Astrocyte (in vitro differentiated cells and primary cell): ENCODE measurements at regions not wholly inside any gene's neighbourhood (a gene's known extent, or its start where the extent isn't known, plus 50 kb on each side); places are given as distances from the start of the nearest gene placed in this dataset.
A peak's percentile ranks its signal among the peaks of the same experiment; 100 is the strongest.
"Not testable (repeated sequence)": the region's sequence is repeated elsewhere in the genome, so short reads cannot be mapped to it uniquely, and the experiment has no call there.

Source experiments
- DNase-seq: peaks from one replicate; pipeline ENCODE4 v3.0.0-alpha.2; 2010; ENCODE audit warnings: low read depth
- FAIRE-seq: peaks from 2 replicates; lab custom pipeline; 2011; peaks lifted over from hg19 to GRCh38; lab: Jason Lieb, UNC
- H2AFZ ChIP-seq: 2 replicates; pipeline ENCODE4 v1.6.0; 2012; ENCODE audit warnings: low read depth, low read length, inconsistent platforms
- H3K27ac ChIP-seq: 2 replicates; pipeline ENCODE4 v1.5.1; 2011; ENCODE audit warnings: low read depth, low read length, inconsistent platforms
- H3K27me3 ChIP-seq: 2 replicates; pipeline ENCODE4 v1.6.0; 2011; ENCODE audit warnings: low read length, inconsistent platforms; ENCODE audit not compliant: insufficient read depth
- H3K36me3 ChIP-seq: 2 replicates; pipeline ENCODE4 v1.5.1; 2011; ENCODE audit warnings: low read length, inconsistent platforms; ENCODE audit not compliant: insufficient read depth
- H3K4me1 ChIP-seq: 2 replicates; pipeline ENCODE4 v1.5.1; 2011; ENCODE audit warnings: low read length, inconsistent platforms; ENCODE audit not compliant: insufficient read depth
- H3K4me2 ChIP-seq: 2 replicates; pipeline ENCODE4 v1.6.0; 2012; ENCODE audit warnings: low read length, inconsistent platforms
- H3K4me3 ChIP-seq: 2 replicates; pipeline ENCODE4 v1.5.1; 2011; ENCODE audit warnings: low read depth, mild to moderate bottlenecking, low read length, inconsistent platforms; ENCODE audit not compliant: insufficient read depth
- H3K79me2 ChIP-seq: 2 replicates; pipeline ENCODE4 v1.6.0; 2012; ENCODE audit warnings: mild to moderate bottlenecking, low read length, inconsistent platforms; ENCODE audit not compliant: insufficient read depth
- H3K9ac ChIP-seq: 2 replicates; pipeline ENCODE4 v1.6.0; 2012; ENCODE audit warnings: mild to moderate bottlenecking, low read length, inconsistent platforms
- H3K9me3 ChIP-seq: 2 replicates; pipeline ENCODE4 v1.5.1; 2012; ENCODE audit warnings: low read depth, mild to moderate bottlenecking, low read length, inconsistent platforms; ENCODE audit not compliant: insufficient read depth
- H4K20me1 ChIP-seq: 2 replicates; pipeline ENCODE4 v1.6.0; 2012; ENCODE audit warnings: low read length, inconsistent platforms; ENCODE audit not compliant: insufficient read depth
- H3K27ac Mint-ChIP-seq: one replicate; pipeline ENCODE4 v1.8.0; 2021; ENCODE audit warnings: mild to moderate bottlenecking, mixed read lengths; ENCODE audit not compliant: unreplicated experiment
- H3K27me3 Mint-ChIP-seq: one replicate; pipeline ENCODE4 v1.8.0; 2021; ENCODE audit warnings: low read depth, mixed read lengths; ENCODE audit not compliant: unreplicated experiment
- H3K36me3 Mint-ChIP-seq: one replicate; pipeline ENCODE4 v1.8.0; 2021; ENCODE audit warnings: low read depth, mixed read lengths; ENCODE audit not compliant: unreplicated experiment
- H3K4me1 Mint-ChIP-seq: one replicate; pipeline ENCODE4 v1.8.0; 2021; ENCODE audit warnings: low read depth, mixed read lengths; ENCODE audit not compliant: unreplicated experiment
- H3K4me3 Mint-ChIP-seq: one replicate; pipeline ENCODE4 v1.8.0; 2021; ENCODE audit warnings: mild to moderate bottlenecking, moderate library complexity, mixed read lengths; ENCODE audit not compliant: unreplicated experiment
- H3K9me3 Mint-ChIP-seq: one replicate; pipeline ENCODE4 v1.8.0; 2021; ENCODE audit warnings: mild to moderate bottlenecking, mixed read lengths; ENCODE audit not compliant: unreplicated experiment
- CTCF ChIP-seq: IDR thresholded peaks from 2 replicates; pipeline ENCODE4 v1.5.1; 2011; ENCODE audit warnings: low read depth, mild to moderate bottlenecking, inconsistent platforms, low read length, moderate library complexity; ENCODE audit not compliant: insufficient read depth
- EZH2 ChIP-seq: IDR thresholded peaks from 2 replicates; pipeline ENCODE4 v1.6.1; 2012; ENCODE audit warnings: mild to moderate bottlenecking, low read length, inconsistent platforms; ENCODE audit not compliant: insufficient read depth

- TF ChIP-seq CTCF (no peak), EZH2 (no peak)
- Histone ChIP-seq H3K79me2 (no peaks in the 10 kb centered on the region), H4K20me1 (no peaks in the 10 kb centered on the region), H3K27me3 (no peaks in the 10 kb centered on the region), H3K27ac (no peak overlapping the region), H3K36me3 (no peaks in the 10 kb centered on the region), H3K4me1 (no peaks in the 10 kb centered on the region), H3K9me3 (no peaks in the 10 kb centered on the region), H3K9ac (no peak overlapping the region), H3K4me3 (no peak overlapping the region), H3K4me2 (no peak overlapping the region), H2AFZ (no peak overlapping the region)
- Mint-ChIP-seq H3K36me3 (no peaks in the 10 kb centered on the region), H3K27me3 (peaks cover 3% of the 10 kb centered on the region), H3K9me3 (no peaks in the 10 kb centered on the region), H3K27ac (no peak overlapping the region), H3K4me3 (no peak overlapping the region), H3K4me1 (no peaks in the 10 kb centered on the region)
- DNase-seq, result no peak
- no peak for FAIRE-seq
Observed at GRCh38 chr5:166916021-166916420, 1375.4 kb upstream of the WWC1 start.

- Histone ChIP-seq H3K36me3 (no peaks in the 10 kb centered on the region), H3K9ac (no peak overlapping the region), H3K27ac (no peak overlapping the region), H3K79me2 (no peaks in the 10 kb centered on the region), H3K9me3 (no peaks in the 10 kb centered on the region), H3K4me3 (no peak overlapping the region), H3K4me1 (no peaks in the 10 kb centered on the region), H3K27me3 (no peaks in the 10 kb centered on the region), H4K20me1 (no peaks in the 10 kb centered on the region), H2AFZ (no peak overlapping the region), H3K4me2 (no peak overlapping the region)
- Mint-ChIP-seq H3K9me3 (peaks cover 12% of the 10 kb centered on the region), H3K36me3 (no peaks in the 10 kb centered on the region), H3K27me3 (no peaks in the 10 kb centered on the region), H3K27ac (peak overlapping the region; percentile 29), H3K4me3 (peak overlapping the region; percentile 52), H3K4me1 (peaks cover 4% of the 10 kb centered on the region)
- peak; percentile 4 for DNase-seq
- TF ChIP-seq CTCF, result no peak
- no peak for TF ChIP-seq EZH2
- no peak for FAIRE-seq
Observed at GRCh38 chr5:166926138-166926537, 1365.3 kb upstream of the WWC1 start.

GRCh38 chr5:166926806-166927475 lies 1364.5 kb upstream of the WWC1 start:
- DNase-seq, H3K4me2 ChIP-seq, H2AFZ ChIP-seq, H3K27me3 ChIP-seq, FAIRE-seq, H3K4me3 Mint-ChIP-seq, H3K79me2 ChIP-seq, H3K27ac Mint-ChIP-seq, H3K36me3 Mint-ChIP-seq, H3K27me3 Mint-ChIP-seq, H3K4me3 ChIP-seq, H3K9me3 ChIP-seq, H4K20me1 ChIP-seq, H3K27ac ChIP-seq, H3K4me1 Mint-ChIP-seq, H3K9ac ChIP-seq, H3K4me1 ChIP-seq, H3K36me3 ChIP-seq: not testable (repeated sequence)
- H3K9me3 Mint-ChIP-seq, result peaks cover 12% of the 10 kb centered on the region
